ENCODE measurements at regions not wholly inside any gene's neighbourhood (a gene's known extent, or its start where the extent isn't known, plus 50 kb on each side); places are given as distances from the start of the nearest gene placed in this dataset.
"Not testable (repeated sequence)": the region's sequence is repeated elsewhere in the genome, so short reads cannot be mapped to it uniquely, and the experiment has no call there.

DNA sequence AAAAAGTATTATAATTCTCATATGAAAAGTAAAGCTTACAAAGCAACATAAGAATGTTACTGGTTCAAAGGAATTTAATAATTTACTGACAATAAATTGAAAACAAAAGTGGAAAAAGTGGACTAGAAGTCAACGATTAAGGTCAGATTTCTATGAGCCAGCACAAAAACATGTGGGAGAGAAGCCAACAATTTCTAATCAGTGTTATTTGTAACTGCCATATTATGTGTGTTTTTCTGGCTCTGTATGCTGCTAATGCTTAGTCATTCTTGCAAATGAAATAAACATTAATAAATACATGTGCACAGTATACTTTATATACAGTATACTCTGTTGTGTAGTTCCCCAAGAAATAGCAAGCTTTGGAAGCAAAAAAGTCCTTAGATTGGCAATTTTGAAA lies 301.3 kb upstream of the RGPD4 start:
- Histone ChIP-seq H3K9ac (no peak overlapping the region), H2AFZ (ENCODE audit: low read depth) (no peak overlapping the region), H3K79me2 (ENCODE audit: insufficient read depth, low read depth) (no peaks in the 10 kb centered on the region), H4K20me1 (ENCODE audit: insufficient read depth) (no peaks in the 10 kb centered on the region), H3K4me1 (ENCODE audit: low read depth, poor library complexity, severe bottlenecking) (no peaks in the 10 kb centered on the region), H3K27me3 (ENCODE audit: insufficient read depth, low read depth) (no peaks in the 10 kb centered on the region), H3K27ac (no peak overlapping the region), H3K36me3 (ENCODE audit: insufficient read depth) (no peaks in the 10 kb centered on the region), H3K4me2 (no peak overlapping the region), H3K4me3 (IDR thresholded peaks at IDR 0.05; ENCODE audit: insufficient read depth, low read depth, low read length) (no peak overlapping the region)
- TF ChIP-seq, protein P1, sequence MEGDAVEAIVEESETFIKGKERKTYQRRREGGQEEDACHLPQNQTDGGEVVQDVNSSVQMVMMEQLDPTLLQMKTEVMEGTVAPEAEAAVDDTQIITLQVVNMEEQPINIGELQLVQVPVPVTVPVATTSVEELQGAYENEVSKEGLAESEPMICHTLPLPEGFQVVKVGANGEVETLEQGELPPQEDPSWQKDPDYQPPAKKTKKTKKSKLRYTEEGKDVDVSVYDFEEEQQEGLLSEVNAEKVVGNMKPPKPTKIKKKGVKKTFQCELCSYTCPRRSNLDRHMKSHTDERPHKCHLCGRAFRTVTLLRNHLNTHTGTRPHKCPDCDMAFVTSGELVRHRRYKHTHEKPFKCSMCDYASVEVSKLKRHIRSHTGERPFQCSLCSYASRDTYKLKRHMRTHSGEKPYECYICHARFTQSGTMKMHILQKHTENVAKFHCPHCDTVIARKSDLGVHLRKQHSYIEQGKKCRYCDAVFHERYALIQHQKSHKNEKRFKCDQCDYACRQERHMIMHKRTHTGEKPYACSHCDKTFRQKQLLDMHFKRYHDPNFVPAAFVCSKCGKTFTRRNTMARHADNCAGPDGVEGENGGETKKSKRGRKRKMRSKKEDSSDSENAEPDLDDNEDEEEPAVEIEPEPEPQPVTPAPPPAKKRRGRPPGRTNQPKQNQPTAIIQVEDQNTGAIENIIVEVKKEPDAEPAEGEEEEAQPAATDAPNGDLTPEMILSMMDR (conservative IDR thresholded peaks at IDR 0.05; ENCODE audit: low read depth, low read length) = no peak

DNA sequence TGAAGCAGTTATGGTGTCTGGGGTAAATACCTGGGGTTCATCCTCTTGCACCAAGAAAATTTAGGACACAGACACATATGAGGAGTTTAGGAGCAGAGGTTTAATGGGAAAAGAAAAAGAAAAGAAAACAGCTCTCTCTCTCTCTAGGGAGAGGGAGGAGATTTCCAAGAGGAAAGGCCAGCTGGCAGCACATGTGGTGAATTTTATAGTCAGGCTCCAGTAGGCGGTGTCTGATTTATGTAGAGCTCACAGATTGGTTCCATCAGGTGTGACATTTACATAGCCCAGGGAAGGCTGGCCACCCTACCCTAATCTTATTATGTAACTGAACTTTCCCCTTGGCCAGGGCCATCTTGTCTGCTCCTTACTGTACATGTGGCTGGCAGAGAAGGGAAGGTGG lies 297.5 kb upstream of the RGPD4 start:
- TF ChIP-seq, protein P1 (conservative IDR thresholded peaks at IDR 0.05; ENCODE audit: low read depth, low read length) = no peak
- Histone ChIP-seq H4K20me1 (ENCODE audit: insufficient read depth) (no peaks in the 10 kb centered on the region), H2AFZ (ENCODE audit: low read depth) (no peak overlapping the region), H3K27ac (no peak overlapping the region), H3K27me3 (ENCODE audit: insufficient read depth, low read depth) (no peaks in the 10 kb centered on the region), H3K4me2 (no peak overlapping the region), H3K79me2 (ENCODE audit: insufficient read depth, low read depth) (no peaks in the 10 kb centered on the region), H3K36me3 (ENCODE audit: insufficient read depth) (no peaks in the 10 kb centered on the region), H3K4me1 (ENCODE audit: low read depth, poor library complexity, severe bottlenecking) (no peaks in the 10 kb centered on the region), H3K4me3 (IDR thresholded peaks at IDR 0.05; ENCODE audit: insufficient read depth, low read depth, low read length) (no peak overlapping the region), H3K9ac (no peak overlapping the region)

DNA sequence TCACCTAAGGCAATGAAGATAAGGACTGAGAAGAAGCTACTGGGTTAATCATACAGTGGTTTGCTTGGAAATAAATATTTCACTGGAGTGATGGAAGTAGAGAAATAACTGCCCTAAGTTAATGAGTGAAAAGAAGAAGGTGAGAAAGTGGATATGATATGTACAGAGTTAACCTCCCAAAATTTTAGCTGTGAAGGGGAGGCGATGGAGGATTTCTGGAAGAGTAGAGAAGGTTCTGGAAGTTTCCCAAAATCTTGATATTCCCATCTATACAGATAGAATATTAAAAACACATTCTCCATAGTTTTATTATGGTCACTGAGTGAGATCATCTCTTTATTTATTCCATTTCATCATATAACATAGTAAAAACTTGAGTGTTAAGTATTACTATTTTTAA lies 296.6 kb upstream of the RGPD4 start:
- Histone ChIP-seq H3K4me3 (IDR thresholded peaks at IDR 0.05; ENCODE audit: insufficient read depth, low read depth, low read length) (no peak overlapping the region), H3K27ac (no peak overlapping the region), H3K36me3 (ENCODE audit: insufficient read depth) (no peaks in the 10 kb centered on the region), H3K4me1 (ENCODE audit: low read depth, poor library complexity, severe bottlenecking) (no peaks in the 10 kb centered on the region), H3K79me2 (ENCODE audit: insufficient read depth, low read depth) (no peaks in the 10 kb centered on the region), H3K27me3 (ENCODE audit: insufficient read depth, low read depth) (no peaks in the 10 kb centered on the region), H3K4me2 (no peak overlapping the region), H2AFZ (ENCODE audit: low read depth) (no peak overlapping the region), H3K9ac (no peak overlapping the region), H4K20me1 (ENCODE audit: insufficient read depth) (no peaks in the 10 kb centered on the region)
- TF ChIP-seq, protein P1 (conservative IDR thresholded peaks at IDR 0.05; ENCODE audit: low read depth, low read length) = no peak

DNA sequence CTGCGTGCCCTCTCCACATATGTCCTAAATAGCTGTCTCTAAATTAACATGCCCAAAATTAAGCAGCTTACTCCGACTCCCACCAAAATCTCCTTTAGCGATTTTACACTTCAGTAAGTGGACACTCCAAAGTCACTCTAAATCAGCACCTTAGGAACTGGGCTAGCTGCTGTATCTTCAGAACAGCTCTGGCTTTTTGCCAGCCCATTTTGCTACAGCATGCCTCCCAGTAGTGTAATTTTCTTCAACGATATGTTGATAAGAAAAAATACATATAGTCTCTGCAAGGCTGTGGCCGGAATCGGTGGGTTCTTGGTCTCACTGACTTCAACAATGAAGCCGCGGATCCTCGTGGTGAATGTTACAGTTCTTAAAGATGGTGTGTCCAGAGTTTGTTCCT lies 291.8 kb upstream of the RGPD4 start:
- H3K27me3 ChIP-seq (ENCODE audit: insufficient read depth, low read depth) = no peaks in the 10 kb centered on the region
- no peaks in the 10 kb centered on the region for H3K36me3 ChIP-seq (ENCODE audit: insufficient read depth)
- no peak overlapping the region for H3K4me3 ChIP-seq (IDR thresholded peaks at IDR 0.05; ENCODE audit: insufficient read depth, low read depth, low read length)
- H3K9ac ChIP-seq = no peak overlapping the region
- no peaks in the 10 kb centered on the region for H3K4me1 ChIP-seq (ENCODE audit: low read depth, poor library complexity, severe bottlenecking)
- no peak overlapping the region for H3K4me2 ChIP-seq
- no peaks in the 10 kb centered on the region for H4K20me1 ChIP-seq (ENCODE audit: insufficient read depth)
- H3K27ac ChIP-seq = no peak overlapping the region
- no peak overlapping the region for H2AFZ ChIP-seq (ENCODE audit: low read depth)
- H3K79me2 ChIP-seq (ENCODE audit: insufficient read depth, low read depth) = no peaks in the 10 kb centered on the region
- TF ChIP-seq, protein P1 (conservative IDR thresholded peaks at IDR 0.05; ENCODE audit: low read depth, low read length) = no peak

DNA sequence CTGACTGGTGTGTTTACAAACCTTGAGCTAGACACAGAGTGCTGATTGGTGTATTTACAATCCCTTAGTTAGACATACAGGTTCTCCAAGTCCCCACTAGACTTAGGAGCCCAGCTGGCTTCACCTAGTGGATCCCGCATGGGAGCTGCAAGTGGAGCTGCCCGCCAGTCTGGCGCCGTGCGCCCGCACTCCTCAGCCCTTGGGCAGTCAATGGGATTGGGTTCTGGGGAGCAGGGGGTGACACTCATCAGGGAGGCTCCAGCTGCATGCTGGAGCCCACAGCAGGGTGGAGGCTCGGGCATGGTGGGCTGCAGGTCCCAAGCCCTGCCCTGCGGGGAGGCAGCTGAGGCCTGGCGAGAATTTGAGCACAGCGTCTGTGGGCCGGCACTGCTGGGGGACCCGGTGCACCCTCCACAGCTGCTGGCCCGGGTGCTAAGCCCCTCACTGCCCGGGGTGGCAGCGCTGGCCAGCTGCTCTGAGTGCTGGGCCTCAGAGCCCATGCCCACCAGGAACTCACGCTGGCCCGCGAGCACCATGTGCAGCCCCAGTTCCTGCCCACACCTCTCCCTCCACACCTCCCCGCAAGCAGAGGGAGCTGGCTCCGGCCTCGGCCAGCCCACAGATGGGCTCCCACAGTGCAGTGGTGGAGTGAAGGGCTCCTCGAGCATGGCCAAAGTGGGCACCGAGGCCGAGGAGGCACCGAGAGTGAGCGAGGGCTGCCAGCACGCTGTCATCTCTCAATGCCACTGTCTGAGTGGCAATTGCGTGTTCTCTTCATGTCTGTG lies 290.6 kb upstream of the RGPD4 start:
- H4K20me1 ChIP-seq (ENCODE audit: insufficient read depth); H3K36me3 ChIP-seq (ENCODE audit: insufficient read depth); H3K9ac ChIP-seq; H2AFZ ChIP-seq (ENCODE audit: low read depth); H3K27me3 ChIP-seq (ENCODE audit: insufficient read depth, low read depth); H3K4me2 ChIP-seq; H3K4me1 ChIP-seq (ENCODE audit: low read depth, poor library complexity, severe bottlenecking); H3K27ac ChIP-seq; H3K79me2 ChIP-seq (ENCODE audit: insufficient read depth, low read depth); H3K4me3 ChIP-seq (IDR thresholded peaks at IDR 0.05; ENCODE audit: insufficient read depth, low read depth, low read length): not testable (repeated sequence)
